Dermis microvascular lymphatic vessel endothelial cell (primary cell): ENCODE measurements at regions not wholly inside any gene's neighbourhood (a gene's known extent, or its start where the extent isn't known, plus 50 kb on each side); places are given as distances from the start of the nearest gene placed in this dataset.

ENCODE experiments used
- DNase-seq, 2 donors: peaks; one replicate each; pipeline versions ENCODE4 v3.0.0 to v3.0.0-alpha.2; 2010; ENCODE audit warnings: low read depth in 2 of 2

GRCh38 chr17:72424505-72425117 lies 303.8 kb downstream of the SOX9 start:
- DNase-seq: no peak

- no peak for DNase-seq
These were observed 304.4 kb downstream of the SOX9 start for GRCh38 chr17:72425133-72425793.

- DNase-seq: no peak
These were observed 305.0 kb downstream of the SOX9 start for GRCh38 chr17:72425794-72426168.

GRCh38 chr17:72426321-72426720 lies 305.5 kb downstream of the SOX9 start:
- no peak for DNase-seq

GRCh38 chr17:72426948-72427760 lies 306.3 kb downstream of the SOX9 start:
- DNase-seq: no peak

GRCh38 chr17:72427761-72428109 lies 306.9 kb downstream of the SOX9 start:
- no peak for DNase-seq

- no peak for DNase-seq
These were observed 308.3 kb downstream of the SOX9 start for GRCh38 chr17:72429066-72429638.

GRCh38 chr17:72430611-72431432 lies 310.0 kb downstream of the SOX9 start:
- no peak for DNase-seq

GRCh38 chr17:72432143-72432621 lies 311.4 kb downstream of the SOX9 start:
- no peak for DNase-seq

- DNase-seq: no peak
These were observed 312.1 kb downstream of the SOX9 start for GRCh38 chr17:72432881-72433280.

GRCh38 chr17:72433797-72434196 lies 313.0 kb downstream of the SOX9 start:
- no peak for DNase-seq

- no peak for DNase-seq
These were observed 313.8 kb downstream of the SOX9 start for GRCh38 chr17:72434581-72434980.

GRCh38 chr17:72434991-72435618 lies 314.3 kb downstream of the SOX9 start:
- DNase-seq: no peak

GRCh38 chr17:72438783-72439182 lies 318.0 kb downstream of the SOX9 start:
- DNase-seq: no peak

- no peak for DNase-seq
These were observed 319.2 kb downstream of the SOX9 start for GRCh38 chr17:72439893-72440502.

GRCh38 chr17:72440961-72441360 lies 320.1 kb downstream of the SOX9 start:
- no peak for DNase-seq

- no peak for DNase-seq
These were observed 321.1 kb downstream of the SOX9 start for GRCh38 chr17:72441909-72442308.

- no peak for DNase-seq
These were observed 323.8 kb downstream of the SOX9 start for GRCh38 chr17:72444517-72445054.

GRCh38 chr17:72445055-72445991 lies 324.5 kb downstream of the SOX9 start:
- no peak for DNase-seq
